Caco-2 (cell line): ENCODE measurements at regions not wholly inside any gene's neighbourhood (a gene's known extent, or its start where the extent isn't known, plus 50 kb on each side); places are given as distances from the start of the nearest gene placed in this dataset.

Experiments
- BruUV-seq: library from RNA; stranded (reverse); fragments of 400-500 nt; replicated peaks from 2 replicates; lab custom pipeline; 2021; lab: Mats Ljungman, UMichigan
- CTCF ChIA-PET: fragments of 300-600 bp; sonication (Branson Sonifier 250); formaldehyde crosslinking; loops from one replicate; lab custom pipeline; 2022; ENCODE audit warnings: antibody characterized with exemption; lab: Charles Lee
- POLR2A ChIA-PET: fragments of 300-600 bp; sonication (Branson Sonifier 250); formaldehyde crosslinking; loops from one replicate; lab custom pipeline; 2022; ENCODE audit warnings: antibody characterized with exemption; lab: Charles Lee
- DNase-seq, 2 experiments: peaks; one replicate each; pipeline versions ENCODE4 v3.0.0 to v3.0.0-alpha.2; 2020 to 2022
- H3K27me3 ChIP-seq: replicated peaks from 2 replicates; pipeline ENCODE4 v1.6.0; 2011; ENCODE audit warnings: low read length; ENCODE audit not compliant: control insufficient read depth, insufficient read depth
- H3K36me3 ChIP-seq: 2 replicates; pipeline ENCODE4 v1.5.1; 2011; ENCODE audit warnings: low read length; ENCODE audit not compliant: control insufficient read depth, insufficient read depth
- H3K4me1 ChIP-seq: fragments of 250-450 bp; sonication (Bioruptor Pico); 2 replicates; pipeline ENCODE4 v1.5.1; 2020; ENCODE audit warnings: mild to moderate bottlenecking
- H3K4me3 ChIP-seq: 2 replicates; pipeline ENCODE4 v1.5.1; 2011; ENCODE audit warnings: low read depth, mild to moderate bottlenecking, control low read depth, low read length
- H3K9me3 ChIP-seq: fragments of 250-450 bp; sonication (Bioruptor Pico); 2 replicates; pipeline ENCODE4 v1.5.1; 2020; ENCODE audit warnings: mild to moderate bottlenecking, moderate library complexity
- H3K27ac Mint-ChIP-seq: one replicate; pipeline ENCODE4 v1.8.0; 2022; ENCODE audit warnings: mixed read lengths; ENCODE audit not compliant: unreplicated experiment
- H3K27me3 Mint-ChIP-seq: one replicate; pipeline ENCODE4 v1.8.0; 2022; ENCODE audit warnings: mixed read lengths; ENCODE audit not compliant: insufficient read depth, unreplicated experiment
- H3K36me3 Mint-ChIP-seq: one replicate; pipeline ENCODE4 v1.8.0; 2022; ENCODE audit warnings: mild to moderate bottlenecking, mixed read lengths; ENCODE audit not compliant: insufficient read depth, unreplicated experiment
- H3K4me1 Mint-ChIP-seq: one replicate; pipeline ENCODE4 v1.8.0; 2022; ENCODE audit warnings: low read depth, mixed read lengths; ENCODE audit not compliant: unreplicated experiment
- H3K4me3 Mint-ChIP-seq: one replicate; pipeline ENCODE4 v1.8.0; 2022; ENCODE audit warnings: mild to moderate bottlenecking, moderate library complexity, mixed read lengths; ENCODE audit not compliant: unreplicated experiment
- H3K9me3 Mint-ChIP-seq: one replicate; pipeline ENCODE4 v1.8.0; 2022; ENCODE audit warnings: mixed read lengths; ENCODE audit not compliant: unreplicated experiment
- intact Hi-C: fragments of 100-400 bp; cut with micrococcal nuclease; formaldehyde crosslinking; loops from one replicate; pipeline ENCODE4 v1.10.0; 2022; ENCODE audit not compliant: unreplicated experiment
- TF ChIP-seq, protein P1 (sequence below), 2 experiments: fragments of 200-600 bp in 1 of 2; IDR thresholded peaks; 1 replicate in 1 of 2; 2 replicates in 1 of 2; pipeline versions ENCODE4 v1.5.1 to v1.8.0; 2011 to 2022; ENCODE audit warnings: antibody characterized with exemption in 1 of 2, control low read depth in 1 of 2, inconsistent platforms in 1 of 2, low read depth in 1 of 2, low read length in 1 of 2, mild to moderate bottlenecking in 1 of 2, moderate library complexity in 1 of 2; ENCODE audit not compliant: insufficient read depth in 1 of 2, severe bottlenecking in 1 of 2, unreplicated experiment in 1 of 2

DNA sequence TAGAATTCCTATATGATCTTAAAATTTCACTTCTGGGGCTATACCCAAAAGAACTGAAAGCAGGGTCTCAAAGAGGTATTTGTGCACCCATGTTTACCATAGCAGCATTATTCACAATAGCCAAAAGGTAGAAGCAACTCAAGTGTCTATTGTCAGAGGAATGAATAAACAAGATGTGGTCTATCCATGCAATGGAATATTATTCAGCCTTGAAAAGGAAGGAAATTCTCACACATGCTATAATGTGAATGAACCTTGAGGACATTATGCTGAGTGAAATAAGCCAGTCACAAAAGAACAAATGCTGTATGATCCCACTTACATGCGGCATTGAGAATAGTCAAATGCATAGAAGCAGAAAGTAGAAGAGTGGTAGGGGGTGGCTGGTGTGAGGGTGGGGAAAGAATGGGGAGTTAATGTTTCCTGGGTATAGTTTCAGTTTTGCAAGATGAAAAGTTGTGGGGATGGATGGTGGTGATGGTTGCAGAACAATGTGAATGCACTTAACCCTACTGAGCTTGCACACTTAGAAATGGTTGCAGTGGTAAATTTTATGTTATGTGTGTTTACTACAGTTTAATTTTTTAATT lies 122.4 kb downstream of the TOMM20 start:
- H3K9me3 Mint-ChIP-seq: peaks cover 18% of the 10 kb centered on the region
- intact Hi-C loops: no loop called here
- peaks cover 6% of the 10 kb centered on the region for H3K4me1 Mint-ChIP-seq
- H3K4me3 Mint-ChIP-seq: no peak overlapping the region
- H3K27me3 Mint-ChIP-seq: no peaks in the 10 kb centered on the region
- Histone ChIP-seq H3K4me1 (no peaks in the 10 kb centered on the region), H3K36me3 (no peaks in the 10 kb centered on the region), H3K4me3 (no peak overlapping the region), H3K9me3 (peaks cover 4% of the 10 kb centered on the region; the same call in 1 of the 2 replicates), H3K27me3 (no peaks in the 10 kb centered on the region)
- H3K27ac Mint-ChIP-seq: no peak overlapping the region
- ChIA-PET CTCF (no interaction called here), POLR2A (no interaction called here)
- DNase-seq: no peak
- BruUV-seq: no TSS peak
- TF ChIP-seq, protein P1, sequence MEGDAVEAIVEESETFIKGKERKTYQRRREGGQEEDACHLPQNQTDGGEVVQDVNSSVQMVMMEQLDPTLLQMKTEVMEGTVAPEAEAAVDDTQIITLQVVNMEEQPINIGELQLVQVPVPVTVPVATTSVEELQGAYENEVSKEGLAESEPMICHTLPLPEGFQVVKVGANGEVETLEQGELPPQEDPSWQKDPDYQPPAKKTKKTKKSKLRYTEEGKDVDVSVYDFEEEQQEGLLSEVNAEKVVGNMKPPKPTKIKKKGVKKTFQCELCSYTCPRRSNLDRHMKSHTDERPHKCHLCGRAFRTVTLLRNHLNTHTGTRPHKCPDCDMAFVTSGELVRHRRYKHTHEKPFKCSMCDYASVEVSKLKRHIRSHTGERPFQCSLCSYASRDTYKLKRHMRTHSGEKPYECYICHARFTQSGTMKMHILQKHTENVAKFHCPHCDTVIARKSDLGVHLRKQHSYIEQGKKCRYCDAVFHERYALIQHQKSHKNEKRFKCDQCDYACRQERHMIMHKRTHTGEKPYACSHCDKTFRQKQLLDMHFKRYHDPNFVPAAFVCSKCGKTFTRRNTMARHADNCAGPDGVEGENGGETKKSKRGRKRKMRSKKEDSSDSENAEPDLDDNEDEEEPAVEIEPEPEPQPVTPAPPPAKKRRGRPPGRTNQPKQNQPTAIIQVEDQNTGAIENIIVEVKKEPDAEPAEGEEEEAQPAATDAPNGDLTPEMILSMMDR (IDR thresholded peaks at IDR 0.05; ENCODE audit: insufficient read depth in 1 of 2, low read depth in 1 of 2, low read length in 1 of 2, severe bottlenecking in 1 of 2, unreplicated experiment in 1 of 2): no peak
- H3K36me3 Mint-ChIP-seq: no peaks in the 10 kb centered on the region

DNA sequence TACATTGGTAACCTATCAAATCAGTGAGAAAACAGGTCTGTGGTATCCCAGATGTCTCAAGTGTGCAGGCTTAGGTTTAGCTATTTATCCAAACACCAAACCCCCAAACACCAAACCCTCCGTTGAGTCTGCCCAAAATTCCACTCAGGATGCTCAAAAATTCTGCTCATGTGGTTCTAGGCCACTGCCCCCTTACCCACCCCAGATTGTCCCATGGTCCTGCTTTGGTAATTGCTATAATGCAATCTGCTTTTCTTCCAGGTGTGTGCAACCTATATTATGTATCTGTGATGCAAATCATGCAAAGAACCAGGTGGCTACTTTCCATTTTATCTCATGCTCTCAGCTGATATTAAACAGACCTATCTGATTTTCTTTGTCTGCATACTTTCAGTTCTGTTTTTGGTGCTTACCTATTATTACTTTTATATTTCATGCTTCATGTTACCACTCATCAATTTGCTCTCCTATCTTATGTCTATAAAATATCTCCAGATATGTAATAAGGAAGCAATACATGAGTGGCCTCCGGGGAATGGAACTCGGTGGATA lies 123.7 kb downstream of the TOMM20 start:
- H3K4me1 ChIP-seq: no peaks in the 10 kb centered on the region
- CTCF ChIA-PET: no interaction called here
- H3K27me3 Mint-ChIP-seq: no peaks in the 10 kb centered on the region
- H3K27ac Mint-ChIP-seq: no peak overlapping the region
- H3K4me1 Mint-ChIP-seq: peaks cover 6% of the 10 kb centered on the region
- DNase-seq: no peak
- H3K4me3 Mint-ChIP-seq: no peak overlapping the region
- no peaks in the 10 kb centered on the region for H3K36me3 Mint-ChIP-seq
- intact Hi-C loops: no loop called here
- TF ChIP-seq, protein P1 (IDR thresholded peaks at IDR 0.05; ENCODE audit: insufficient read depth in 1 of 2, low read depth in 1 of 2, low read length in 1 of 2, severe bottlenecking in 1 of 2, unreplicated experiment in 1 of 2): no peak
- no peak overlapping the region for H3K4me3 ChIP-seq
- no peaks in the 10 kb centered on the region for H3K36me3 ChIP-seq
- H3K9me3 Mint-ChIP-seq: peaks cover 18% of the 10 kb centered on the region
- peaks cover 4% of the 10 kb centered on the region; the same call in 1 of the 2 replicates for H3K9me3 ChIP-seq
- H3K27me3 ChIP-seq: no peaks in the 10 kb centered on the region
- no TSS peak for BruUV-seq
- POLR2A ChIA-PET: no interaction called here

DNA sequence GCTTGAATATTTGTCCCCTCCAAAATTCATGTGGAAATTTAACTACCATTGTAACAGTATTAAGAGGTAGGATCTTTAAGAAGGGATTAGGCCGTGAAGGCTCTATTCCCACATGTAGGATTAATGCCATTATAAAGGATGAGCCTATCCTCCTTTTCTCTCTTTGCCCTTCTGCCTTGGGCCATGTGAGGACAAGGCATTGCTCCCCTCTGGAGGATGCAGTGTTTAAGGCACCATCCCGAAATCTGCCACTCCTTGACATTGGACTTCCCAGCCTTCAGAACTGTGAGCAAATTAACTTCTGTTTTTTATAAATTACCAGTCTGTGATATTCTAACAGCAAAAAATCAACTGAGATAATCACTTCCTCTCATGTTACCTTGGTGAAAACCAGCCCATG lies 124.4 kb downstream of the TOMM20 start:
- H3K4me1 Mint-ChIP-seq: peaks cover 6% of the 10 kb centered on the region
- TF ChIP-seq, protein P1 (IDR thresholded peaks at IDR 0.05; ENCODE audit: insufficient read depth in 1 of 2, low read depth in 1 of 2, low read length in 1 of 2, severe bottlenecking in 1 of 2, unreplicated experiment in 1 of 2): no peak
- H3K4me3 Mint-ChIP-seq: no peak overlapping the region
- DNase-seq: no peak
- Histone ChIP-seq H3K4me1 (0 out of 2 replicates have a peak, but pooled peaks cover 2% of the 10 kb centered on the region), H3K9me3 (peaks cover 4% of the 10 kb centered on the region; the same call in 1 of the 2 replicates), H3K36me3 (no peaks in the 10 kb centered on the region), H3K4me3 (no peak overlapping the region), H3K27me3 (no peaks in the 10 kb centered on the region)
- intact Hi-C loops: no loop called here
- ChIA-PET CTCF (no interaction called here), POLR2A (no interaction called here)
- H3K9me3 Mint-ChIP-seq: peaks cover 18% of the 10 kb centered on the region
- no peaks in the 10 kb centered on the region for H3K27me3 Mint-ChIP-seq
- H3K27ac Mint-ChIP-seq: no peak overlapping the region
- no peaks in the 10 kb centered on the region for H3K36me3 Mint-ChIP-seq
- no TSS peak for BruUV-seq
